ENCODE measurements at regions not wholly inside any gene's neighbourhood (a gene's known extent, or its start where the extent isn't known, plus 50 kb on each side); places are given as distances from the start of the nearest gene placed in this dataset.

DNA sequence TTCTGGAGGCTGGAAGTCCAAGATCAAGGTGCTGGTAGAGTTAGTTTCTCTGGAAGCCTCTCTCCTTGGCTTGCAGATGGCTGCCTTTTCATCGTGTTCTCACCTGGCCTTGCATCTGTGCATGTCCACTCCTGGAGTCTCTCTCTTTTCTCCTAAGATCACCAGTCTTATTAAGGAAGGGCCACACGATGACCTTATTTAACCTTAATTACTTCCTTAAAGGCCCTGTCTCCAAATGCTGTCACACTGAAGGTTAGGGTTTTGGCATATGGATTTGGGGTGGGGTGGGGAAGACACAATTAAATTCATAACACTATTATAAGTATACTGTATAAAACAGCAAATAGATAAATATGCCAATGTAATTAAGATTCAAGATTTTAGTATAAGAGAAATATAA, 402.4 kb upstream of the HS6ST1 start (continued):
- TF ChIP-seq CBFB (CRISPR knock-in tag; IDR thresholded peaks at IDR 0.05): no peak
- TF ChIP-seq ETV5 (CRISPR knock-in tag; IDR thresholded peaks at IDR 0.05; ENCODE audit: low read depth): no peak

DNA sequence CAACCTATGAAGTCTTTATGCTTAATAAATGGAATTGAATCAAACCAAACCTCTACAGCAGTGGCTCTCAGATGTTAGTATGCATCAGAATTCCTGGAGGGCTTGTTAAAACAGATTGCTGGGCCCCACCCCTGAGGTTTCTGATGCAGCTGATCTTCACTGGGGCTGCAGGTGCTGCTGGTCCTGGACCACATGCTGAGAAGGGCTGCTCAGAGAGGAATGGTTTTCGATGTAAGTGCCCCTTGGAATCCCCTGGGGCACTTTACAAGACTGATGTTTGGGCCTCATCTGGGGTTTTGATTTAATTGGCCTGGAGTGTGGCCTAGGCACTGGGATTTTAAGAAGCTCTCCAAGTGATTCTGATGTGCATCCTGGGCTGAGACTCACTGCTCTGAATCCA, 403.8 kb upstream of the HS6ST1 start:
- Histone ChIP-seq H3K4me1 (replicated peaks in 1 of 2; ENCODE audit: control insufficient read depth in 2 of 2, insufficient read depth in 2 of 2, low read length in 2 of 2) (no peaks in the 10 kb centered on the region), H3K79me2 (ENCODE audit: control insufficient read depth, insufficient read depth, low read length) (no peaks in the 10 kb centered on the region), H3K4me3 (no peak overlapping the region), H2AFZ (ENCODE audit: low read depth, low read length) (no peak overlapping the region), H3K9me3 (replicated peaks; ENCODE audit: control insufficient read depth, insufficient read depth, low read depth, low read length) (no peaks in the 10 kb centered on the region), H3K4me2 (ENCODE audit: insufficient read depth, low read length) (no peak overlapping the region), H3K9me1 (ENCODE audit: control insufficient read depth, insufficient read depth, low read length) (no peaks in the 10 kb centered on the region), H4K20me1 (replicated peaks; ENCODE audit: control insufficient read depth, insufficient read depth, low read length) (no peaks in the 10 kb centered on the region), H3K9ac (ENCODE audit: insufficient read depth in 1 of 2, low read depth in 2 of 2, low read length in 2 of 2) (no peak overlapping the region), H3K36me3 (ENCODE audit: control insufficient read depth, insufficient read depth, low read length) (no peaks in the 10 kb centered on the region), H3K27ac (ENCODE audit: extremely low read depth, low read depth, low read length) (no peak overlapping the region), H3K27me3 (ENCODE audit: control insufficient read depth in 2 of 2, insufficient read depth in 2 of 2, low read length in 2 of 2) (peaks cover 0 to 7% of the 10 kb centered on the region in 2 experiments; a peak in 1 of 5 replicates)
- no TSS peak for BruUV-seq (replicated peaks)
- POLR2A ChIA-PET: interaction anchor here (0.6 kb wide), 1 partner anchor 125 kb away, joined by 3 read pairs; no protein-coding TSS in a partner anchor
- no peak for ATAC-seq
- WGBS (ENCODE audit: insufficient coverage, low coverage, missing lambda C conversion rate): 0% methylated on average over 1 of the region's 1 CpG
- intact Hi-C loops (cut with micrococcal nuclease): no loop called here
- DNase-seq (ENCODE audit: extremely low read depth in 1 of 4, low spot score in 3 of 4): no peak
- in situ Hi-C loops (cut with MboI): no loop called here
- CTCF ChIA-PET (ENCODE audit: low intra/inter-chr PET ratio): no interaction called here
- TF ChIP-seq GABPB1 (CRISPR knock-in tag; IDR thresholded peaks at IDR 0.05) (no peak), SNRNP70 (optimal IDR thresholded peaks at IDR 0.05; ENCODE audit: low read depth, low read length) (no peak), ZNF140 (CRISPR knock-in tag; IDR thresholded peaks at IDR 0.05) (no peak)
- no peak for FAIRE-seq

DNA sequence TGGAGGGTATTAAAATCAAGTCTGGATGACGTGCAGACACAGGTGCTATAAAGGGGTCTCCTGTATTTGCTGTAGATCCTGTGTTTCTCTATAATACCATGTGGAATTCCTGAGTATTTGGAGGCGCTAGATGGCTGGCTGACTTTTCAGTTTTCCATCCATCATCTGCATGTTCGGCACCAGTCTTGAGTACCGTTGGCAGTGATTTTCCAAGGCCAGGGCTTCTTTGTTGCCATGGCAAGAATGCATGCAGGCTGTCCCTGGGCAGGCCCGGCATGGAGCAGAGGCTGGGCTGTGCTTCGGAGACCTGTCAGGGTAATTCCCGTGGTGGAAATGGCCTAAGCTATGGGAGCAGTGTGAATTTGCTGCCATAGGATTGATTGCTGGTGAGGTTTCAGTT, 405.9 kb upstream of the HS6ST1 start:
- Histone ChIP-seq H3K27me3 (ENCODE audit: control insufficient read depth in 2 of 2, insufficient read depth in 2 of 2, low read length in 2 of 2) (peaks cover 0 to 7% of the 10 kb centered on the region in 2 experiments; a peak in 1 of 5 replicates), H3K36me3 (ENCODE audit: control insufficient read depth, insufficient read depth, low read length) (no peaks in the 10 kb centered on the region), H3K9me1 (ENCODE audit: control insufficient read depth, insufficient read depth, low read length) (no peaks in the 10 kb centered on the region), H3K4me1 (replicated peaks in 1 of 2; ENCODE audit: control insufficient read depth in 2 of 2, insufficient read depth in 2 of 2, low read length in 2 of 2) (no peaks in the 10 kb centered on the region), H2AFZ (ENCODE audit: low read depth, low read length) (no peak overlapping the region), H3K79me2 (ENCODE audit: control insufficient read depth, insufficient read depth, low read length) (no peaks in the 10 kb centered on the region), H3K27ac (ENCODE audit: extremely low read depth, low read depth, low read length) (no peak overlapping the region), H3K4me3 (no peak overlapping the region), H4K20me1 (replicated peaks; ENCODE audit: control insufficient read depth, insufficient read depth, low read length) (no peaks in the 10 kb centered on the region), H3K9ac (ENCODE audit: insufficient read depth in 1 of 2, low read depth in 2 of 2, low read length in 2 of 2) (no peak overlapping the region), H3K4me2 (ENCODE audit: insufficient read depth, low read length) (no peak overlapping the region), H3K9me3 (replicated peaks; ENCODE audit: control insufficient read depth, insufficient read depth, low read depth, low read length) (no peaks in the 10 kb centered on the region)
- POLR2A ChIA-PET: no interaction called here
- DNase-seq (ENCODE audit: extremely low read depth in 1 of 4, low spot score in 3 of 4): no peak
- in situ Hi-C loops (cut with MboI): no loop called here
- CTCF ChIA-PET (ENCODE audit: low intra/inter-chr PET ratio): no interaction called here
- ATAC-seq: no peak
- FAIRE-seq: no peak
- BruUV-seq (replicated peaks): no TSS peak
- WGBS (ENCODE audit: insufficient coverage, low coverage, missing lambda C conversion rate): 1% methylated on average over 7 of the region's 7 CpGs
- intact Hi-C loops (cut with micrococcal nuclease): no loop called here
- TF ChIP-seq PHF21A (IDR thresholded peaks at IDR 0.05; ENCODE audit: borderline replicate concordance, low read depth): no peak
- no peak for TF ChIP-seq HLTF (IDR thresholded peaks at IDR 0.05)
- TF ChIP-seq CBFA2T2 (conservative IDR thresholded peaks at IDR 0.05): no peak
- no peak for TF ChIP-seq TAL1 (IDR thresholded peaks at IDR 0.05)
- TF ChIP-seq, protein P1, sequence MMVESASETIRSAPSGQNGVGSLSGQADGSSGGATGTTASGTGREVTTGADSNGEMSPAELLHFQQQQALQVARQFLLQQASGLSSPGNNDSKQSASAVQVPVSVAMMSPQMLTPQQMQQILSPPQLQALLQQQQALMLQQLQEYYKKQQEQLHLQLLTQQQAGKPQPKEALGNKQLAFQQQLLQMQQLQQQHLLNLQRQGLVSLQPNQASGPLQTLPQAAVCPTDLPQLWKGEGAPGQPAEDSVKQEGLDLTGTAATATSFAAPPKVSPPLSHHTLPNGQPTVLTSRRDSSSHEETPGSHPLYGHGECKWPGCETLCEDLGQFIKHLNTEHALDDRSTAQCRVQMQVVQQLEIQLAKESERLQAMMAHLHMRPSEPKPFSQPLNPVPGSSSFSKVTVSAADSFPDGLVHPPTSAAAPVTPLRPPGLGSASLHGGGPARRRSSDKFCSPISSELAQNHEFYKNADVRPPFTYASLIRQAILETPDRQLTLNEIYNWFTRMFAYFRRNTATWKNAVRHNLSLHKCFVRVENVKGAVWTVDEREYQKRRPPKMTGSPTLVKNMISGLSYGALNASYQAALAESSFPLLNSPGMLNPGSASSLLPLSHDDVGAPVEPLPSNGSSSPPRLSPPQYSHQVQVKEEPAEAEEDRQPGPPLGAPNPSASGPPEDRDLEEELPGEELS (CRISPR knock-in tag; IDR thresholded peaks at IDR 0.05; ENCODE audit: borderline replicate concordance): no peak
- no peak for TF ChIP-seq ERF (CRISPR knock-in tag; IDR thresholded peaks at IDR 0.05)
- TF ChIP-seq CBX3 (IDR thresholded peaks at IDR 0.05; ENCODE audit: borderline replicate concordance in 1 of 2, low read length in 2 of 2): no peak
- no peak for TF ChIP-seq TAF1 (IDR thresholded peaks at IDR 0.05; ENCODE audit: control insufficient read depth, extremely low read depth, insufficient read depth, low read length, severe bottlenecking)
